ENCODE measurements at regions not wholly inside any gene's neighbourhood (a gene's known extent, or its start where the extent isn't known, plus 50 kb on each side); places are given as distances from the start of the nearest gene placed in this dataset.
"Not testable (repeated sequence)": the region's sequence is repeated elsewhere in the genome, so short reads cannot be mapped to it uniquely, and the experiment has no call there.

GRCh38 chr9:19937121-19937520 lies 148.3 kb upstream of the SLC24A2 start:
- DNase-seq (ENCODE audit: low spot score) = no peak

- no peak for DNase-seq (ENCODE audit: low spot score)
Measured at GRCh38 chr9:19936598-19936997, 147.8 kb upstream of the SLC24A2 start.

GRCh38 chr9:19935422-19935821 lies 146.6 kb upstream of the SLC24A2 start:
- DNase-seq (ENCODE audit: low spot score) = no peak

GRCh38 chr9:19934301-19934871 lies 145.5 kb upstream of the SLC24A2 start:
- no peak for DNase-seq (ENCODE audit: low spot score)

- no peak for DNase-seq (ENCODE audit: low spot score)
Measured at GRCh38 chr9:19931098-19931890, 142.5 kb upstream of the SLC24A2 start.

- DNase-seq (ENCODE audit: low spot score) = no peak
Measured at GRCh38 chr9:19927560-19927959, 138.7 kb upstream of the SLC24A2 start.

GRCh38 chr9:19926774-19927173 lies 137.9 kb upstream of the SLC24A2 start:
- no peak for DNase-seq (ENCODE audit: low spot score)

- peak; percentile 79 for DNase-seq (ENCODE audit: low spot score)
Measured at GRCh38 chr9:19925674-19926503, 137.1 kb upstream of the SLC24A2 start.

- DNase-seq (ENCODE audit: low spot score) = no peak
Measured at GRCh38 chr9:19924080-19924479, 135.2 kb upstream of the SLC24A2 start.

- peak; percentile 88 for DNase-seq (ENCODE audit: low spot score)
Measured at GRCh38 chr9:19922476-19923118, 133.8 kb upstream of the SLC24A2 start.

GRCh38 chr9:19920401-19920800 lies 131.6 kb upstream of the SLC24A2 start:
- DNase-seq (ENCODE audit: low spot score) = no peak

- DNase-seq (ENCODE audit: low spot score) = no peak
Measured at GRCh38 chr9:19918630-19919029, 129.8 kb upstream of the SLC24A2 start.

- DNase-seq (ENCODE audit: low spot score) = no peak
Measured at GRCh38 chr9:19914044-19914443, 125.2 kb upstream of the SLC24A2 start.

GRCh38 chr9:19913151-19913550 lies 124.3 kb upstream of the SLC24A2 start:
- no peak for DNase-seq (ENCODE audit: low spot score)

GRCh38 chr9:19903076-19903475 lies 114.2 kb upstream of the SLC24A2 start:
- no peak for DNase-seq (ENCODE audit: low spot score)

- DNase-seq (ENCODE audit: low spot score) = no peak
Measured at GRCh38 chr9:19901586-19901985, 112.7 kb upstream of the SLC24A2 start.

- DNase-seq (ENCODE audit: low spot score) = no peak
Measured at GRCh38 chr9:19896161-19896560, 107.3 kb upstream of the SLC24A2 start.

GRCh38 chr9:19895578-19895977 lies 106.7 kb upstream of the SLC24A2 start:
- not testable (repeated sequence) for DNase-seq (ENCODE audit: low spot score)

- no peak for DNase-seq (ENCODE audit: low spot score)
Measured at GRCh38 chr9:19895006-19895405, 106.2 kb upstream of the SLC24A2 start.

- DNase-seq (ENCODE audit: low spot score) = no peak
Measured at GRCh38 chr9:19885608-19886007, 96.8 kb upstream of the SLC24A2 start.

GRCh38 chr9:19879062-19879461 lies 90.2 kb upstream of the SLC24A2 start:
- DNase-seq (ENCODE audit: low spot score) = no peak

GRCh38 chr9:19876569-19877316 lies 87.9 kb upstream of the SLC24A2 start:
- DNase-seq (ENCODE audit: low spot score) = no peak

Measured in putamen (tissue), 1 donor.